HG02981 (cell line): ENCODE measurements at regions not wholly inside any gene's neighbourhood (a gene's known extent, or its start where the extent isn't known, plus 50 kb on each side); places are given as distances from the start of the nearest gene placed in this dataset.
"Not testable (repeated sequence)": the region's sequence is repeated elsewhere in the genome, so short reads cannot be mapped to it uniquely, and the experiment has no call there.

Experiments used
- ATAC-seq: cut with Tn5 transposase; IDR thresholded peaks from one replicate; pipeline ENCODE4 v1.9.1; 2021; ENCODE audit warnings: mild to moderate bottlenecking, moderate library complexity; ENCODE audit not compliant: unreplicated experiment

GRCh38 chr5:104909803-104910202 lies 1347.2 kb upstream of the NUDT12 start:
- no peak for ATAC-seq

- ATAC-seq, result no peak
Measured at GRCh38 chr5:104904561-104904960, 1342.0 kb upstream of the NUDT12 start.

- ATAC-seq, result no peak
Measured at GRCh38 chr5:104903941-104904340, 1341.4 kb upstream of the NUDT12 start.

GRCh38 chr5:104891596-104891995 lies 1329.0 kb upstream of the NUDT12 start:
- no peak for ATAC-seq

GRCh38 chr5:104890767-104891166 lies 1328.2 kb upstream of the NUDT12 start:
- no peak for ATAC-seq

GRCh38 chr5:104859437-104859836 lies 1296.8 kb upstream of the NUDT12 start:
- ATAC-seq, result no peak

GRCh38 chr5:104852099-104852498 lies 1289.5 kb upstream of the NUDT12 start:
- not testable (repeated sequence) for ATAC-seq

GRCh38 chr5:104845541-104845940 lies 1283.0 kb upstream of the NUDT12 start:
- no peak for ATAC-seq

GRCh38 chr5:104843822-104844221 lies 1281.2 kb upstream of the NUDT12 start:
- ATAC-seq, result no peak

- no peak for ATAC-seq
Measured at GRCh38 chr5:104840284-104840683, 1277.7 kb upstream of the NUDT12 start.

GRCh38 chr5:104831515-104831914 lies 1268.9 kb upstream of the NUDT12 start:
- not testable (repeated sequence) for ATAC-seq

GRCh38 chr5:104821606-104822005 lies 1259.0 kb upstream of the NUDT12 start:
- no peak for ATAC-seq

GRCh38 chr5:104817127-104817526 lies 1254.5 kb upstream of the NUDT12 start:
- no peak for ATAC-seq

- ATAC-seq, result no peak
Measured at GRCh38 chr5:104815212-104815611, 1252.6 kb upstream of the NUDT12 start.

GRCh38 chr5:104800440-104801048 lies 1238.0 kb upstream of the NUDT12 start:
- ATAC-seq, result no peak

- ATAC-seq, result no peak
Measured at GRCh38 chr5:104793755-104794080, 1231.1 kb upstream of the NUDT12 start.

GRCh38 chr5:104793031-104793754 lies 1230.6 kb upstream of the NUDT12 start:
- ATAC-seq, result no peak

GRCh38 chr5:104789366-104789765 lies 1226.8 kb upstream of the NUDT12 start:
- ATAC-seq, result no peak

- no peak for ATAC-seq
Measured at GRCh38 chr5:104785097-104785496, 1222.5 kb upstream of the NUDT12 start.

- no peak for ATAC-seq
Measured at GRCh38 chr5:104774372-104774771, 1211.8 kb upstream of the NUDT12 start.

- ATAC-seq, result no peak
Measured at GRCh38 chr5:104764197-104764596, 1201.6 kb upstream of the NUDT12 start.

GRCh38 chr5:104763216-104763615 lies 1200.6 kb upstream of the NUDT12 start:
- ATAC-seq, result no peak

- no peak for ATAC-seq
Measured at GRCh38 chr5:104757915-104758314, 1195.3 kb upstream of the NUDT12 start.
